Lower lobe of right lung (tissue), 2 donors: ENCODE measurements at regions not wholly inside any gene's neighbourhood (a gene's known extent, or its start where the extent isn't known, plus 50 kb on each side); places are given as distances from the start of the nearest gene placed in this dataset.
A peak's percentile ranks its signal among the peaks of the same experiment; 100 is the strongest.

ENCODE experiments used
- ATAC-seq, 2 donors: fragments of 200-7000 bp; cut with Tn5 transposase; one replicate each; pipeline ENCODE4 v1.9.1; 2020 to 2022; ENCODE audit warnings: mild to moderate bottlenecking in 2 of 2, moderate library complexity in 2 of 2
- DNase-seq: peaks from one replicate; pipeline ENCODE4 v3.0.0-alpha.2; 2020
- H3K27ac ChIP-seq: fragments of 200-600 bp; one replicate; pipeline ENCODE4 v1.8.0; 2022
- H3K27me3 ChIP-seq: fragments of 200-600 bp; one replicate; pipeline ENCODE4 v1.8.0; 2022; ENCODE audit warnings: low read depth
- H3K36me3 ChIP-seq: fragments of 200-600 bp; one replicate; pipeline ENCODE4 v1.8.0; 2022; ENCODE audit warnings: mild to moderate bottlenecking
- H3K4me1 ChIP-seq: fragments of 200-600 bp; one replicate; pipeline ENCODE4 v1.8.0; 2022
- H3K4me3 ChIP-seq: fragments of 200-600 bp; one replicate; pipeline ENCODE4 v1.8.0; 2022; ENCODE audit warnings: mild to moderate bottlenecking
- H3K9me3 ChIP-seq: fragments of 200-600 bp; one replicate; pipeline ENCODE4 v1.8.0; 2022
- CTCF ChIP-seq: fragments of 200-600 bp; IDR thresholded peaks from one replicate; pipeline ENCODE4 v1.8.0; 2022; ENCODE audit warnings: antibody characterized with exemption, mild to moderate bottlenecking
- intact Hi-C: fragments of 100-400 bp; cut with DNase I; formaldehyde crosslinking; loops from one replicate; pipeline ENCODE4 v1.11.0; 2022
- donor health status: DM: no; HTN: yes; CAD: no; lungs with severe emphysema.

GRCh38 chr22:34102633-34103032 is 182.4 kb upstream of the LARGE1 start:
- intact Hi-C loops: loop anchor here (10.0 kb wide), 1 partner anchor 178 kb away; the partner anchor contains the start of gene LARGE1
- Histone ChIP-seq H3K4me3 (no peak overlapping the region), H3K27me3 (no peaks in the 10 kb centered on the region), H3K4me1 (no peaks in the 10 kb centered on the region), H3K27ac (no peak overlapping the region), H3K36me3 (no peaks in the 10 kb centered on the region), H3K9me3 (no peaks in the 10 kb centered on the region)
- no peak for TF ChIP-seq CTCF
- DNase-seq: no peak
- no peak for ATAC-seq

- H3K27ac ChIP-seq: no peak overlapping the region
- H3K4me1 ChIP-seq: no peaks in the 10 kb centered on the region
- H3K36me3 ChIP-seq: no peaks in the 10 kb centered on the region
- peak; percentile 62 for TF ChIP-seq CTCF
- DNase-seq (peak; percentile 55), ATAC-seq (peak; percentile 75 to 79)
- intact Hi-C loops: loop anchor here (10.0 kb wide), 1 partner anchor 181 kb away; the partner anchor contains the start of gene LARGE1
- no peaks in the 10 kb centered on the region for H3K27me3 ChIP-seq
- H3K4me3 ChIP-seq: no peak overlapping the region
- H3K9me3 ChIP-seq: no peaks in the 10 kb centered on the region
Measured at GRCh38 chr22:34105461-34106062, 185.3 kb upstream of the LARGE1 start.

GRCh38 chr22:34108168-34108567 is 187.9 kb upstream of the LARGE1 start:
- no peaks in the 10 kb centered on the region for H3K9me3 ChIP-seq
- DNase-seq (no peak), ATAC-seq (no peak)
- no peaks in the 10 kb centered on the region for H3K4me1 ChIP-seq
- no peak overlapping the region for H3K27ac ChIP-seq
- no peak overlapping the region for H3K4me3 ChIP-seq
- intact Hi-C loops: loop anchor here (10.0 kb wide), 1 partner anchor 183 kb away; the partner anchor contains the start of gene LARGE1
- TF ChIP-seq CTCF: no peak
- no peaks in the 10 kb centered on the region for H3K36me3 ChIP-seq
- no peaks in the 10 kb centered on the region for H3K27me3 ChIP-seq

- no peak overlapping the region for H3K27ac ChIP-seq
- H3K4me3 ChIP-seq: no peak overlapping the region
- no peaks in the 10 kb centered on the region for H3K27me3 ChIP-seq
- ATAC-seq (peak; percentile 63 to 77), DNase-seq (no peak)
- no peaks in the 10 kb centered on the region for H3K36me3 ChIP-seq
- intact Hi-C loops: no loop called here
- no peaks in the 10 kb centered on the region for H3K4me1 ChIP-seq
- no peaks in the 10 kb centered on the region for H3K9me3 ChIP-seq
- peak; percentile 70 for TF ChIP-seq CTCF
Measured at GRCh38 chr22:34111210-34111824, 191.0 kb upstream of the LARGE1 start.

- Histone ChIP-seq H3K9me3 (peaks cover 8% of the 10 kb centered on the region), H3K4me3 (no peak overlapping the region), H3K27me3 (no peaks in the 10 kb centered on the region), H3K36me3 (no peaks in the 10 kb centered on the region), H3K27ac (no peak overlapping the region), H3K4me1 (no peaks in the 10 kb centered on the region)
- intact Hi-C loops: no loop called here
- no peak for DNase-seq
- no peak for ATAC-seq
- TF ChIP-seq CTCF: no peak
Measured at GRCh38 chr22:34113381-34113780, 193.1 kb upstream of the LARGE1 start.
